Hindlimb muscle (tissue), 1 donor: ENCODE measurements at regions not wholly inside any gene's neighbourhood (a gene's known extent, or its start where the extent isn't known, plus 50 kb on each side); places are given as distances from the start of the nearest gene placed in this dataset.
"Not testable (repeated sequence)": the region's sequence is repeated elsewhere in the genome, so short reads cannot be mapped to it uniquely, and the experiment has no call there.

Source experiments
- DNase-seq: peaks from one replicate; pipeline ENCODE4 v3.0.0-alpha.2; 2013

DNA sequence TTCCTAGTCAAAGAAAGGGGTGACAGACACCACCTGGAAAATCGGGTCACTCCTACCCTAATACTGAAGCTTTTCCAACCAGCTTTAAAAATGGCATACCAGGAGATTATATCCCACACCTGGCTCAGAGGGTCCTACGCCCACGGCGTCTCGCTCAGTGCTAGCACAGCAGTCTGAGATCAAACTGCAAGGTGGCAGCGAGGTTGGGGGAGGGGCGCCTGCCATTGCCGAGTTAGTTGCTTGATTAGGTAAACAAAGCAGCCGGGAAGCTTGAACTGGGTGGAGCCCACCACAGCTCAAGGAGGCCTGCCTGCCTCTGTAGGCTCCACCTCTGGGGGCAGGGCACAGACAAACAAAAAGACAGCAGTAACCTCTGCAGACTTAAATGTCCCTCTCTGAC lies 127.1 kb downstream of the NXPE2 start:
- not testable (repeated sequence) for DNase-seq

- no peak for DNase-seq
Measured at GRCh38 chr11:114811971-114812370, 133.6 kb downstream of the NXPE2 start.

DNA sequence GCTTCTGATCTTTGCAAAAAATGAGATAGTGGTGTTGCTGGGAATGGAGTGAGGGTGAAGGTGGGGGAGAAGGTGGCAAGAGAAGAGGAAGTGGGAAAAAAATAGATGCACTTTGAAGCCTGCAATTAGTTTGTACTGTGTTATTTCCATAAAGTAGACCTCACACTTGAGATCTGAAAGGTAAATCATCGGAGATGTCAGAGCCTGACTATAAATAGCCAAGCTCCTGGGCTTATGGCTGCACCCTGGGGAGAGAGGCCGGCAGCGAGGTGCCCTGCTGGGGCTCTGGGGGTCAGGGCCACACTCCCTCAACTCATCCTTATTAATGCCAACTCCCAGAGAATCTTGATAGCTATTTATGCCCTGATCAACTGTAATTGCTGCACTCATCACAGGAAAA lies 134.4 kb downstream of the NXPE2 start:
- no peak for DNase-seq

- no peak for DNase-seq
Measured at GRCh38 chr11:114813189-114813718, 134.9 kb downstream of the NXPE2 start.

DNA sequence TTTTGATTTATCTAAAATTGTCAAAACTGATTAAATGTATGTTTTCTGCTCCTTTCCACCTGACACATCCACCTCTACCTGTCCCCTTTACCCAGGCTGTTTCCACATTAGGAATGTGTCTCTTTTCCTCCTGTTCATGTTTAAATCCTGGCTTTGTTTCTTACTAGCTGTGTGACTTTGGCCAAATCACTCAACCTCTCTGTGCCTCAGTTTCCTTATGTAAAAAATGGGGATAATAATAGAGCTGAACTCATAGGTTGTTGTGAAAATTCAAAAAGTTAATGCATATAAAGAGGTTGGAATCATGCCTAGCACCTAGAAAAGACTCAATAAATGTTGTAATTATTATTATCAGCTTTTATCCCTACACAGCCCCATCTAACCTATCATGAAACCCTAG lies 136.8 kb downstream of the NXPE2 start:
- DNase-seq, result no peak

- DNase-seq, result no peak
Measured at GRCh38 chr11:114815761-114816160, 137.4 kb downstream of the NXPE2 start.

- no peak for DNase-seq
Measured at GRCh38 chr11:114816791-114817190, 138.5 kb downstream of the NXPE2 start.

DNA sequence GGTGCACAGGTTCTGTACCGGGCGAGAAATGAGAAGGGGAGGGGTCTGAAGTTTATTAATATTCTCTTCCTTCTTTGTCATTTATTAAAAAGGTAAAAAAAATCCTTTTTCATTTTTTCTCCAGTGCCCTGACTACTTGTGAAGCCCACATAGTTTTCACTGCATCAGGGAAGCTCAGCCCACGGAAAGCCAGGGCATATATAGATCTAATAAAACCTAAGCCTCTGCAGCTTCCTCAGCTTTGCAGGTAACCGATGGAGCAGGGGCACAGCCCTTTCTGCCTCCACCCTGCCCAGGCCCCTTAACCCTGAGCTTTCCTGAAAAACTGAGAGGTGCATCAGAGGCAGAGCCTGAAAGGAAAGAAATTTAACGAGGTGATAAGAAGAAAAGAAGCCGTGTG lies 140.1 kb downstream of the NXPE2 start:
- DNase-seq, result no peak

DNA sequence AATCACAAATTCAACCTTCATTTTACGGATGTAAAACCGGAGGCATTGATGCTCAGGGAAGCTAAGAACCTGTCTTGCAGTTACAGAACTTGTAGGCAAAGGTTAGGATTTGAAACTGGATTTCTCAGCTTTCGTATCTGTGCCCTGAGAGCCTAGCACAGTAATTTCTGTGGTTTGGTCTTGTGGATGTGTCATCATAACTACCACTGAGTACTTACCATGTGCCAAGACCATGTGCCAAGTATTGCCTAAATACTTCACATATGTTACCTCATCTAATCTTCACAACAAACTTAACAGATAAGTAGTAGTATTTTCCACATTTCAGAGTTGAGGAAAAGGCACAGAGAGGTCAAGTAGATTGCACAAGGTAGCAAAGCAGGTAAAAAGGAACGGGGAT lies 140.7 kb downstream of the NXPE2 start:
- no peak for DNase-seq

GRCh38 chr11:114820621-114821020 lies 142.3 kb downstream of the NXPE2 start:
- no peak for DNase-seq

DNA sequence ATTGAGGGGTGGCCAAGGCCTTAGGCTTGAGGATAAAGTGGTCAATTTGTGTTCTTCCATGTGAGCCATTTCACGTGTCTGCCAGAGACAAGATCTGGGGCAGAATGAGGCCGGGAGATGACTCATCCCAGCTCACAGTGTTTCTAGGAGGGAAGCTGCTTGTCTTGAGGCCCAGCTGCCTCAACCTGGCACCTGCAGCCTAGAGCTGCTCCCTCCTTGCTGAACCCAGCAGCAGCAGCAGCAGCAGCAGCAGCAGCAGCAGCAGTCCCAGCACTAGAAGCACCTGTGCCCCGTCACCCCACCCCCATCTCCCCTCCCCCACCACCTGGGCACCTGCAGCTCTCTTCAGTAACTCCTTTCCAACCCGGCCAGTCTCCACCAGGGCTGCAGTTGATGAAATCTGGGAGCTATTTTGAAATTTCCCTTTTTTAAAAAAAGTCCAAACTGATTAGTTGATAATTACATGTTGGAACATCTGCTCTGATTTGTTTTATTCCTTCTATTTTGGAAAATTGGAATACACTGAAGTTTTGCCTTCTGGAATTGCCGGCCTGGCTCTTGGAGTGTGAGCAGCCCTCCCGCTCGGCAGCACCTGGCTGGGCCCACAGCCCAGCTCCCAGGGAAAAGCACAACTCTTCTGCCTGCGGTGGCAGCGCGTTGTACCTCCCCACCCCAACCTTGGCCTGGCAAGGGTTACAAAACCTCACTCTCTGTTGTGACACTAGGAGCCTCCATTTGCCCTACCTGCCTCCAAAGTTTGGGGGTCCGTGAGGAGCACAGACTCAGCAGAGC lies 143.5 kb downstream of the NXPE2 start:
- DNase-seq, result no peak

- DNase-seq, result no peak
Measured at GRCh38 chr11:114826910-114827442, 148.6 kb downstream of the NXPE2 start.

DNA sequence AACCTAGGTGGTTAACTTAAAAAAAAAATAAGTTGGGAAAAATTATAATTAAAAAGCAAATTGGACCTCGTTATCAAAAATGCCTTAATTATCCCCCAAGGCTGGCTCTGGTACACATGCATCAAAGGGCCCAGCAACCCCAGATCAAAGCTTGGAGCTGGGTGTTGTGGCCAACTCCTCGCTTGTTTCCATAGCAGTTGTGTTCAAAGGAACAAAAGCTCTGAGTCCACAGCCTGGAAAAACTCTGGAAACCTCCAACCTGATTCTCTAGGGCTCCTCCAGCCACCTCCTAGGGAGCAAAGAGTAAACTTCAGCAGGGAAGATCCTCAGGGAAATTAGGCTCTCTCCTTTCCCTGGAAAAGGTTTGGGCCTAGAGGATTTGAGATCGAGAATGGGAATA lies 149.4 kb downstream of the NXPE2 start:
- no peak for DNase-seq

- DNase-seq, result no peak
Measured at GRCh38 chr11:114832532-114833125, 154.3 kb downstream of the NXPE2 start.

- no peak for DNase-seq
Measured at GRCh38 chr11:114836161-114836560, 157.8 kb downstream of the NXPE2 start.

DNA sequence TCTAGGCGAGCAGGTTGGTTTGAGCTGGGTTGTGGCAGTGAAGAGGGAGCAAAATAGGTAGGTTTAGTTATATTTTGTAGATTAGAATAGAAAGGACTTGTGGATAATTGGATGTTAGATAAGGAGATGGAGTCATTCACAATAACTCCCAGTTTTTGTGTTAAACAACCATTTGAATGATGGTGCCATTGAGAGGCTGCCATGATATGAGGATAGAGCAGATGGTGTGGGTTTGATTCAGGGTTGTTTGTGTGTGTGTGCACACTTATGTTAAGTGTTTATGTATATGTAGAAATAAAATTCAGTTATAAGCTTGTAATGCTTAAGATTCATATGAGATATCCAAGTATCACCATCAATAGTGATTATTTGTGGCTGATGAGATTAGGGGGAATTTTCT lies 166.6 kb downstream of the NXPE2 start:
- no peak for DNase-seq

DNA sequence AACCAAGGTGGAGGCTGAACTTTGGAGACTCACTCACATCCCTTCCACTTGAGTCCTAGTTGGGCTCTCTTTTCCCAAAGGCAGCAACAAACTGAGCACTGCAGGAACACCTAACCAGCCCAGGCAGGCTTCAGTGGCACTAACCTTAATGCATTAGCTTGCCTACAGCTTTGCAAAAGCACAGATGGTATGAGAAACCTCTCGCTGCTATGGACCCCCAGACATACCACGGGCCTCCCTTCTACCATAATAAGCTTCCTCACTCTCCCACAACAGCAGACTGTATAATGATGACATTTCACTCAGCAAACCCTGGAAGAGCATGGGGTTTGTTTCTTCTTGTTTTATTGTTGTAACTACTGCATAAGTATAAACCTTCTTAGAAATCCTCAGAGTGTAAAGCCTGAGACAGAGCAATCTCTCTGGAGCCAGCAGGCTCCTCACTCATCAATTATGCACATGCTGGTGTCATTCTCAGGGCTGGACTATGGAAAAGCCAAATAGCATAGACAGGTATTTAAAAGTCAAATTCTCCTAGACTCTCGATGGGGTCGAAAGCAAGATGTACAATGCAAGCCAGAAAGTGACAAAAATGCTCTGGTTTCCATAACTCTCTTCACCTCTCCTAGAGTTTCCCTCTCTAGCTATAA lies 167.6 kb downstream of the NXPE2 start:
- no peak for DNase-seq

- peak; percentile 50 for DNase-seq
Measured at GRCh38 chr11:114846416-114846791, 168.1 kb downstream of the NXPE2 start.

DNA sequence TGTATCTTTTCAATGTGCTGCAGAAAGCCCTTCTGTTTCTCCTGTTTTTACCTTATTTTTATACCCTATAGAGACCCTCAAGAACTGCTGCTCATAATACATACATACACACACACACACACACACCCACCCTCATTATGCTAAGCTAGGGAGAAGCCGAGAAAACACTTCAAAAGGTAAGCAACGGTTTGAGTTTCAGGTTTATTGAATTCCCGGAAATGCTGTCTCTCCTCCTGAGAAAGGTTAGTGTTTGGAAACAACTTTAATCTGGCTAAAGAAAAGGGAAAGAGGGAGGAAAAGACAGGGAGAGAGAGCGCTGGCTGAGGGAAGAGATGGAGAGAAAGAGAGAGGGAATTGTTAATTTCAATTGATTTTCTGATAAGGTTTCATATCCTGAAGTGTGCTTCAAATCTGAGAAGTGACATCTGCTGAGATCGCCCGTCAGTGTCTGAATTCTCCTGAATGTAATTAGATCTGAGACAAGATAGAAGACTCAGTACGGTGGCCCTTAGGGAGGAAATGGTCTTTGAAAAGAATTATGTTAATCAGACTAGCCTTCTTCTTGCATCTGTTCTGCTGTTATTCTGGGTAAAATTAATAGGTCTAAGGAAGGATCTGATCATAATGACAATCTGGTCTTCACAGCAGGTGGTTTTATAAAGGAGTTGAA lies 169.1 kb downstream of the NXPE2 start:
- no peak for DNase-seq

- no peak for DNase-seq
Measured at GRCh38 chr11:114848027-114848426, 169.7 kb downstream of the NXPE2 start.

GRCh38 chr11:114857281-114857680 lies 179.0 kb downstream of the NXPE2 start:
- no peak for DNase-seq

DNA sequence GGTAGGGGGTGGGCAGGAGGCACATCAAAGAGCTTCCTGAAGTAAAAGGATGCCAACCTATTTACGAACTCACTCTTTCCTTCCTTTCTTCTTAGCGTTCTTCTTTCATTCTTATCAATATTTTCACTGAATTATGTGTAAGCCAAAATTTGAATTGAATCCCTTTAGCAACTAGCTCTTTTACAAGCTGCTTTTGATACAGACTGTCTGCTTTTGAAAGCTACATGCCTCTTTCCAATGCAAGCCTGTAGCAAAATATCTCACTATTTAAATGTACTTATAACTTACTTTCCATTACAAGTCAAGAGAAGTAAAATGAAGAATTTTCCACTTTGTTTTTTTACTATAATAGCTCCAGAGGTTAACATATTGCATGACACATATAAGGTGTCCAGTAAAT lies 186.6 kb downstream of the NXPE2 start:
- DNase-seq, result no peak

DNA sequence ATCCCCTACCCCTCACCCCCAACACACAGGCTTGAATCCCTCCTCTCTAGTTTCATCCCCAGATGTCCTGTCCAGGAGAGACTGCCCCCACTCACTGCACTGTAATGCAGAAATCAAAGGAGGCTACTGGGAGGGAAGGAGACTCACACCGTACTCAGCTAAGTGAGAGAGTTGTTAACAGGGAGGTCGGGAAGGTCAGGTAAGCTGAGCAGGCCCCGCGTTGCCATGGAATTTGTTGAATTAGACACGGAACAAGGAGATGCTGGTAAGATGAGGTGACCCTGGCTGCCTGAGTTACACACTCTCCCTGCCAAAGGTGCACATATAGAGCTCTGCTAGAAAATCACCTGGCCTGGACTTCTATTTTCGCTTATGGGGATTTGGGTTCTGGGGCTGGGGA lies 197.9 kb downstream of the NXPE2 start:
- no peak for DNase-seq
